Suppressor macrophage treated with lipopolysaccharide for 1 hour (primary cell): ENCODE measurements at regions not wholly inside any gene's neighbourhood (a gene's known extent, or its start where the extent isn't known, plus 50 kb on each side); places are given as distances from the start of the nearest gene placed in this dataset.
"Not testable (repeated sequence)": the region's sequence is repeated elsewhere in the genome, so short reads cannot be mapped to it uniquely, and the experiment has no call there.

Experiments used
- DNase-seq, 3 donors: peaks; one replicate each; pipeline ENCODE4 v3.0.0-alpha.2; 2020 to 2022

- DNase-seq = not testable (repeated sequence)
Observed at GRCh38 chr17:16869531-16870252, 102.2 kb downstream of the TNFRSF13B start.

GRCh38 chr17:16868616-16869015 lies 103.3 kb downstream of the TNFRSF13B start:
- not testable (repeated sequence) for DNase-seq

GRCh38 chr17:16867545-16867944 lies 104.4 kb downstream of the TNFRSF13B start:
- DNase-seq = not testable (repeated sequence)

DNA sequence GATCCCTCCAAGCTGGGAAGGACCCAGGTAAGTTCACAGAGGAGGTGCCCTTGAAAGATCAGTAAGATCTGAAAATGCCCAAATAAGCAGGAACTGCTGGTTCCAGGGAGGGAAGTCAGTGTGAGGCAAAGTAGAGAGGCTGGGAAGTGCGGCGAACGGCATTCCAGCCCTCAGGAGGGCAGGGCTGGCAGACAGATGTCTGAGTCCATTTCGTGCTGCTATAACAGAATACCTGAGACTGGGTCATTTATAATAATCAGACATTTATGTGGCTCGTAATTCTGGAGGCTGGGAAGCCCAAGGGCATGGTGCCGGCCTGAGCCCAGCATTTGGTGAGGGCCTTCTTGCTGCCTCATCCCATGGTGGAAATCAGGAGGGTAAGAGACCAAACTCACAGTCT lies 105.1 kb downstream of the TNFRSF13B start:
- DNase-seq = not testable (repeated sequence)

- no peak for DNase-seq
Observed at GRCh38 chr17:16866436-16866835, 105.5 kb downstream of the TNFRSF13B start.

DNA sequence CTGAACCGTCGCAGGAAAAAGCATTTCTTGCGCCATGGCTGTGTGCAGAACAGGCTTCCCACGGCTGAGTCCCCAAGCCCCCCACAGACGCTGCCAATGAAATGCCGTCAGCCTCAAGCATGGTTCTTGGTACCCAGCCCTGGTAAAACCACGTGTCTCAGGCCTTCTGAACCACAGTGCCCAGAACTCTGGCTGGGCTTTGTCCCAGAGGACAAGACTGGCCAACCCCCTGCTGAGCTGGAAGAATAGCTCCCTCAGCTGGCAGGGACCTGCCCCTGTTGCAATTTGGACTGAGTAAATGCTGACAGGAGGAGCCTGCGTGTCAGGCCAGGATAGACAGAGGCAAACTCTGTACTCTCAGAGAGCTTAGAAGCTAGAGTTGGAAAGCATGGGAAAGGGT lies 106.2 kb downstream of the TNFRSF13B start:
- not testable (repeated sequence) for DNase-seq

DNA sequence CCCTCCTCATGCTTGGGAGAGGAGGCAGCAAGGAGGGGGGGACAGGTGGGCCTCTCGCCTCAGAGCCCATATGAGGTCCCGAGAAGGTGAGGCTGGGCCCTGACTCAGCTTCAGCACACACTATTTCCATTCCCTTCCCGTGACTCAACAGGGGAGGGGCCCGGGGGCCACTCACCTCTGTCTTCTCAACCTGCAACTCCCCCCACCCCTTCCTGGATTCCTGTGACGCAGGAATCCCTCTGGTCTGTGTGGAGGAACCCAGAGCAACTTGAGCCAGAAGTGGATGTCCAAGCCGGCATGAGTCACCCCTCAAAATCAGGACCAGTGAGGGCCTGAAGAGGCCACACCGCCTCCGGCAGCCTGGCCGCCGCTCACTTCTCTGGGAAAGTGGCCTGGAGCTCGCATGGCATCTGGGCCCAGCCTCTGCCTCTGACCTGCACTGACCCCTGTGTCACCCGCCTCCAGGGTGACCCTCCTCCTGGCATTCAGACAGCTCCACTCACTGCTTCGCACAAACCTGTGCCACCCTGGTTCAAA lies 106.8 kb downstream of the TNFRSF13B start:
- not testable (repeated sequence) for DNase-seq

DNA sequence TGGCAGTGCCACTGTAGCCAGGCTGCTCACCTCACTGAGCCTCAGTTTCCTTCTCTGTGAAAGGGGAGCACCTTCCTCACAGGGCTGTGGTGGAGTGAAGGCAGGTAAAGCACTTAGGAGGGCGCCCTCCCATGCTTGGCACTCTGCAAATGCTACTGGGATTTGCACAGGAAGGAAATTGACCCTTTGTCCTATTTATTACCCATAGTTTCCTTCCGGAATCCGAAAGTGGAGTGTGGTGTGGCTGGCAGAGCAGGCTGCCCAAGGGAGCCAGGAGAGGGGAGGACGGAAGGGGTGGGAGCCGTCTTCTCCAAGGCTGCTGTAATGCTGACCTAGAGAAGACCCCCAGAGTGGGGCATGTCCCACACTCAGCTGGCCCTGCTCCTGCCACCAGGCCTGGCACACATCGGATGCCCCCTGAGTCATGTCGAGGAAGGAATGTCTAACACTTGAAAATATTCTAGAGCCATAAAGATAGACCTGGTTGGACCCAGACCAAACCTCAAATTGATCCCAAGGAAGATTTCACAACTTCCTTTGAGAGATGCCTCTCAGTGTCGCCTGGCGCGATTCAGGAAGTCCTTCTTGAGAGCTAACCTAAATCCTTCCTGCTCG lies 107.3 kb downstream of the TNFRSF13B start:
- not testable (repeated sequence) for DNase-seq

GRCh38 chr17:16861152-16861551 lies 110.8 kb downstream of the TNFRSF13B start:
- DNase-seq = not testable (repeated sequence)

- not testable (repeated sequence) for DNase-seq
Observed at GRCh38 chr17:16860467-16860866, 111.5 kb downstream of the TNFRSF13B start.

DNA sequence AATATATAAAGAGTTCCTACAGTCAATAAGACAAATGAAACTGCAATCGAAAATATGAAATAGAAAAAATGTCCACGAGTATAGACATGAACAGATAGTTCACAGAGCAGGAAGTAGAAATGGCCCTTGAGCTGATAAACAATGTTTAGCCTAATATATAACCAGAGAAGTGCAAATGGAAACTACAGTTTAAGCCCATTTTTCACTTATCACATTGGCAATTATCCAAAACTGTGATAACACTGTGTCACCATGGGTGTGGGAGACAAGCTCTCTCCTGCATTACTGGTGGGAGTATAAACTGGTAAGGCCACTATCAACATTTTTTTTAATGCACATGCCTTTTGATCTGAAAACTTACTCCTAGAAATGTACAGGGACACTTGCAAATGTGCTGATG lies 112.4 kb downstream of the TNFRSF13B start:
- DNase-seq = not testable (repeated sequence)

DNA sequence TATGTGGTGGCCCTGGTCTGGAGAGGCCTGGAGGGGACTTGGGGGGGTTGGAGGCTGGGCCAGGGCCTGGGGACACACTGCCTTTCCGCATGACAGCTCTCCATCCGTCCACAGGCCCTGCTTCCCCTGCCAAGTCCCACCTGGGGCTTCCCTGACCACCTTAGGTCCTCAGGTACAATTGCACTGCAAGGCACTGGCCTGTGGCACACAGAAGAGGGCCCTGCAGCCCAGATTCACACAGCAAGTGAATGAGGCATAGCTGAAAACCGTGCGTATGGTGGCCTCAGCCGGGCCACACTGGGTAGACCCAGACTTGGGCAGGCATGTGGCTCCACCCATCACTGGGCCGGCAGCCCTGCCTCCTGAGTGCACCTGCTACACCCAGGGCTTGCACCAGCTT lies 114.2 kb downstream of the TNFRSF13B start:
- not testable (repeated sequence) for DNase-seq

GRCh38 chr17:16856846-16857245 lies 115.1 kb downstream of the TNFRSF13B start:
- not testable (repeated sequence) for DNase-seq

- DNase-seq = not testable (repeated sequence)
Observed at GRCh38 chr17:16856171-16856570, 115.7 kb downstream of the TNFRSF13B start.

- not testable (repeated sequence) for DNase-seq
Observed at GRCh38 chr17:16854636-16855035, 117.3 kb downstream of the TNFRSF13B start.

GRCh38 chr17:16853661-16854320 lies 118.1 kb downstream of the TNFRSF13B start:
- no peak for DNase-seq

GRCh38 chr17:16849861-16850260 lies 122.1 kb downstream of the TNFRSF13B start:
- not testable (repeated sequence) for DNase-seq

DNA sequence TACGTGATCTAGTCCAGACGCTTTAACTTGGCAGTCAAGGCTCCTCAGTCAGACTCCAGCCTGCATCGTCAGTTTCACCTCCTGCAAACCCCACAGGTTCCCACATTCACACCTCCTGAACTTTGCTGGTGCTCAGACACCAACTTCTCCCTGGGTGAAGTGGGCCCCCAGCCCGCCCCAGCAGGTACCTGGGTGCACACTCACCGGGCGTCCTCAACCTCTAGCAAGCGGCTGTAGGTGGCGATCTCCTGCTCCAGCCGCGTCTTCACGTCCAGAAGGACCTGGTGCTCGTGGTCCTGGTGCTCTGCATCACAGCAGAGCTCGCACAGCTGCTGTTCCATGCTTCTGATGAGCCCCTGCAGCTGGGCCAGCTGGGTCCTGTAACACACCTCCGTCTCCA lies 122.9 kb downstream of the TNFRSF13B start:
- not testable (repeated sequence) for DNase-seq

DNA sequence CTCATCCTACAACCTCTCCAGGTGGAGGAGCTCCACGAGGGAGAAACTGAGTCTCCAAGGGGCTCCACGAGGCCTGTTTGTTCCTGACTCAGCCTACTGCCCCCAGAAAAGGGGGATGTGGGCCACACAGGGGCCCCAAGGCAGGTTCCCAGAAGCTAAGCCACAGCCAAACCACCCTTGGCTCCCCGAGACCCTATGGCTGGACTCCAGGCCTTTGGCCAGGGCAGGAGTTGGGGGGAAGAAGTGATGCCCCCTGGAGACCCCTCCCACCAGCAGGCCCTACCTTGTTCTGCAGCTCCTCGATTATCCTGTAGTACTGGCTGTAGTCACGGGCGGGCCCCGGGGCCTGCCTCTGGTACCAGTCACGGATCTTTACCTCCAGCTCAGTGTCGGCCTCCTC lies 126.8 kb downstream of the TNFRSF13B start:
- DNase-seq = not testable (repeated sequence)

- DNase-seq = peak in 1 of 3 donors; percentile 30
Observed at GRCh38 chr17:16844669-16845068, 127.2 kb downstream of the TNFRSF13B start.

GRCh38 chr17:16843511-16843910 lies 128.4 kb downstream of the TNFRSF13B start:
- DNase-seq = not testable (repeated sequence)

GRCh38 chr17:16842346-16842745 lies 129.6 kb downstream of the TNFRSF13B start:
- DNase-seq = not testable (repeated sequence)

DNA sequence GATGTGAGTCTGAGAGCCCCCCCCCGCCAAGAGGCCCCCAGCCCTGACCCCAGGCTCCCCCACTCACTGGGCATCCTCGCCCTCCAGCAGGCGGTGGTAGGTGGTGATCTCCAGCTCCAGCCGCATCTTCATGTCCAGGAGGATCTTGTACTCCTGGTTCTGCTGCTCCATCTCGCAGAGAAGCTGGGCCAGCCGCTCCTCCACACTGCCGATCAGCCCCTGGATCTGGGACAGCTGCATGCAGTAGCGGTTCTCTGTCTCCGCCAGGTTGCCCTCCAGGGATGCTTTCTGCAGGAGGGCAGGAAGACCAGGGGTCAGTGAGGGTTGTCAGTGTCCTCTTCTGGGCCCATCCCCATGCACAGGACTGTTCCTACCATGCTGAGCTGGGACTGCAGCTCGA lies 130.0 kb downstream of the TNFRSF13B start:
- not testable (repeated sequence) for DNase-seq
